SK-N-MC (cell line): ENCODE measurements at regions not wholly inside any gene's neighbourhood (a gene's known extent, or its start where the extent isn't known, plus 50 kb on each side); places are given as distances from the start of the nearest gene placed in this dataset.

Source experiments
- EZH2 ChIP-seq: fragments of 200-600 bp; sonication (generic); IDR thresholded peaks from one replicate; pipeline ENCODE4 v1.6.1; 2017; ENCODE audit warnings: antibody characterized with exemption
- POLR2AphosphoS5 ChIP-seq: IDR thresholded peaks from 2 replicates; pipeline ENCODE4 v1.6.1; 2012; ENCODE audit warnings: mild to moderate bottlenecking, low read depth, low read length, borderline replicate concordance

GRCh38 chr12:23236066-23236780 lies 611.3 kb downstream of the ETNK1 start:
- no peak for TF ChIP-seq EZH2
- TF ChIP-seq POLR2AphosphoS5: no peak
